ENCODE measurements at regions not wholly inside any gene's neighbourhood (a gene's known extent, or its start where the extent isn't known, plus 50 kb on each side); places are given as distances from the start of the nearest gene placed in this dataset.

DNA sequence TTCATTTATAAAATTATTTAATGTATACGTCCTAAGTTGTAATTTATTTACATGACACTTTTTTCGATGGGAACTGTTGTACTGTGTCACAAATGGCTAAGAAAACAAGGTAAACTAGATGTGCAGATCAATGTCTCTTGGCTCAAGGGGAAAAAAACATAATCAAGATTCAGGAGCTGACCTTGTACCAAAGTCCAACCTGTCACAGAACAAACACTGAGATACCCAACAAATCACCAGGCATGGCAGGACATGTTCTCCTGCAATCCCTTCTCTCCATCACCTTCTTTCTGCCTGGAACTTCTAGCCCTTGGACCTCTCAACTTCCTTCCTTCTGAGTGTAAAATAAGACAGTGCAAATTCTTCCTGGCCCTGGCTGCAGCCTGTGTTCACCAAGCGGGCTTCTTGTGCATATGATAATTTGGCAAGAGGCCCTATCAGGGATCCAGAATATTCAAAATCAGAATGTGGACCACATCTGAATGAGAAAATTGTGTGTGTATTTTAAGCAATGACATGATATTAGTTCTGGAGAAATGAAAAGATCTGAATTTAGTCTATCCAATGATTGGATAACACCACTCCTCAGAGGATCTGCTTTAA is 445.9 kb downstream of the ZNF536 start:
- DNase-seq = no peak
- no peak for ATAC-seq (ENCODE audit: low FRiP score in 2 of 2)
- no peaks in the 10 kb centered on the region for H3K27me3 ChIP-seq
- no peaks in the 10 kb centered on the region for H3K4me1 ChIP-seq
- 80 to 85% methylated on average over 3 of the region's 3 CpGs for WGBS, 2 donors
- no peaks in the 10 kb centered on the region for H3K9me3 ChIP-seq
- TF ChIP-seq POLR2AphosphoS5 (IDR thresholded peaks at IDR 0.05) = no peak
- TF ChIP-seq, protein P1, sequence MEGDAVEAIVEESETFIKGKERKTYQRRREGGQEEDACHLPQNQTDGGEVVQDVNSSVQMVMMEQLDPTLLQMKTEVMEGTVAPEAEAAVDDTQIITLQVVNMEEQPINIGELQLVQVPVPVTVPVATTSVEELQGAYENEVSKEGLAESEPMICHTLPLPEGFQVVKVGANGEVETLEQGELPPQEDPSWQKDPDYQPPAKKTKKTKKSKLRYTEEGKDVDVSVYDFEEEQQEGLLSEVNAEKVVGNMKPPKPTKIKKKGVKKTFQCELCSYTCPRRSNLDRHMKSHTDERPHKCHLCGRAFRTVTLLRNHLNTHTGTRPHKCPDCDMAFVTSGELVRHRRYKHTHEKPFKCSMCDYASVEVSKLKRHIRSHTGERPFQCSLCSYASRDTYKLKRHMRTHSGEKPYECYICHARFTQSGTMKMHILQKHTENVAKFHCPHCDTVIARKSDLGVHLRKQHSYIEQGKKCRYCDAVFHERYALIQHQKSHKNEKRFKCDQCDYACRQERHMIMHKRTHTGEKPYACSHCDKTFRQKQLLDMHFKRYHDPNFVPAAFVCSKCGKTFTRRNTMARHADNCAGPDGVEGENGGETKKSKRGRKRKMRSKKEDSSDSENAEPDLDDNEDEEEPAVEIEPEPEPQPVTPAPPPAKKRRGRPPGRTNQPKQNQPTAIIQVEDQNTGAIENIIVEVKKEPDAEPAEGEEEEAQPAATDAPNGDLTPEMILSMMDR (IDR thresholded peaks at IDR 0.05) = no peak
- no peak for TF ChIP-seq POLR2A (IDR thresholded peaks at IDR 0.05)
- no peak for TF ChIP-seq EP300 (IDR thresholded peaks at IDR 0.05)
- H3K27ac ChIP-seq = no peak overlapping the region
- H3K36me3 ChIP-seq = no peaks in the 10 kb centered on the region
- no peak overlapping the region for H3K4me3 ChIP-seq

DNA sequence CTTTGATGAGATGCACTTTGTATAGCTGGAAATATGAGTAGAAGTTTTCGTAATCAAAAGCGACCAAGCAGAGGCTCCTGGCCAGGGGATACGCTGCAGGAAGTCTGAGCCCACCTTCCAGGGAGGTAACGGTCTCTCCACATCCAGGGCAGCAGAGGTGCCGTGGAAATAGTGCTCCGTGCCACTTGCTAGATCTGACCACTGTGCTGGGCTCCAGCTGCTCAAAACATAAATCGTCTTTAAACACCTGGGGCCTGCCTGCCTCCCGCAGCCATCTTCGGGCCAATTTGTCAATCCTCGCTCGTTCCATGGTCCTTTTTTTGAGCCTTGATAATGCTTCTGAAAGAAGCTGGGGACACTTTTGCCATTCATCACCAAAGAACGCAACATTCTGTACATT is 445.0 kb downstream of the ZNF536 start:
- Histone ChIP-seq H3K9me3 (no peaks in the 10 kb centered on the region), H3K4me3 (no peak overlapping the region), H3K36me3 (no peaks in the 10 kb centered on the region), H3K27me3 (no peaks in the 10 kb centered on the region), H3K27ac (no peak overlapping the region), H3K4me1 (no peaks in the 10 kb centered on the region)
- TF ChIP-seq POLR2A (IDR thresholded peaks at IDR 0.05) (no peak), POLR2AphosphoS5 (IDR thresholded peaks at IDR 0.05) (no peak), EP300 (IDR thresholded peaks at IDR 0.05) (no peak)
- TF ChIP-seq, protein P1 (IDR thresholded peaks at IDR 0.05) = no peak
- no peak for DNase-seq
- WGBS, 2 donors = 84 to 88% methylated on average over 12 of the region's 12 CpGs
- no peak for ATAC-seq (ENCODE audit: low FRiP score in 2 of 2)

DNA sequence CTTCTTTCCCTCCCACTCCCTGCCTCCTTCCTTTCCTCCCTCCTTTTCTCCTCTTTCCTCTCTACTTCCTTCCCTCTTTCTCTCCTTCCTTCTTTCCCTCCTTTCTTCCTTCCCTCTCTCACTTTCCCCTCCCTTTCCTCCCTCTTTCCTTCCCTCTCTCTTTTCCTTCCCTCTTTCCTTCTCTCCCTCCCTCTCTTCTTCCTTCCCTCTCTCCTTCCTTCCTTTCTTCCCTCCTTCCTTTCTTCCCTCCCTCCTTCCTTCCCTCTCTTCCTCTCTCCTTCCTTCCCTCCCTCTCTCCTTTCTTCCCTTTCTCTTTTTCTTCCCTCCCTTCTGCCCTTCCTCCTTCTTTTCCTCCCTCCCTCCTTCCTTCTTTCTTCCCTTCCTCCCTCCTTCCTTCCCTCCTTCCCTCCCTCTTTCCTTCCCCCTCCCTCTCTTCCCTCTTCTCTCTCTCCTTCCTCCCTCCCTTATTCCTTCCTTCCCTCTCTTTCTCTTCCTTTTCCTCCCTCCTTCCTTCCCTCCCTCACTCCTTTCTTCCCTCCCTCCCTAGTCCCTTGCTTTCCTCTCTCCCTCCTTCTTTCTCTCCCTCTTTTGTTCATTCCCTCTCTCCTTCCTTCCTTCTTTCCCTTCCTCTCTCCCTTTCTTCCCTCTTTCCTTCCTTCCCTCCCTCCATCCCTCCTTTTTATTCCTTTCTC is 443.9 kb downstream of the ZNF536 start:
- TF ChIP-seq POLR2AphosphoS5 (IDR thresholded peaks at IDR 0.05) (no peak), EP300 (IDR thresholded peaks at IDR 0.05) (no peak), POLR2A (IDR thresholded peaks at IDR 0.05) (no peak)
- TF ChIP-seq, protein P1 (IDR thresholded peaks at IDR 0.05) = no peak
- Histone ChIP-seq H3K27ac (no peak overlapping the region), H3K4me1 (no peaks in the 10 kb centered on the region), H3K9me3 (no peaks in the 10 kb centered on the region), H3K27me3 (no peaks in the 10 kb centered on the region), H3K4me3 (no peak overlapping the region), H3K36me3 (no peaks in the 10 kb centered on the region)
- ATAC-seq (ENCODE audit: low FRiP score in 2 of 2) = no peak
- no peak for DNase-seq

DNA sequence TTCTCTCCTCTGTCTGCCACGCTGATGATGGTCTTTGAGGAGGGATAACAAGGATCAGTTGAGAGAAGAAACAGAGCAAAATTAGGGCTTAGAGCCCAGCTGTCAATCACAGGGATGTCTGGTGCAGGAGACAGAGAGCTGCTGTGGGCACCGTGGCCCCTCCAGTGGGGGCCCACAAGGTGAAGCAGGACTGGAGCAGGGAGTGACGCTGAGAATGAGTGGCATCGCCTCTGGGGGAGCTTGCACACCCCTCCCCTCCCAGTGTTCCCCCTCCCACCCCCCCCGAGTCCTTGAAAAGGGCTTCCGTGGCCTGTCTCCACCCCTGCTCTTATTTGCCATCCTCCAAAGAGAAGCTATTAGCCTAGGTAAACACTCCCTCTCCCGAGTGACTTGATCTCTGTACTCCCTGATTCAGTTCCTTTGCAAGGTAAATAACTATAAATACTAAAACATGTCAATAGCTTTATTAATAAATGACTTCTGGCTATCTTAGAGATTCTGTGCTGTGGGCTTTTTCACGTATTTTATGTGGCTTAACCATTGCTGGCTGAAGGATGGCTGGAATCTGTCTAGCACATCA is 440.0 kb downstream of the ZNF536 start:
- Histone ChIP-seq H3K4me3 (no peak overlapping the region), H3K4me1 (no peaks in the 10 kb centered on the region), H3K27me3 (no peaks in the 10 kb centered on the region), H3K36me3 (no peaks in the 10 kb centered on the region), H3K9me3 (no peaks in the 10 kb centered on the region), H3K27ac (no peak overlapping the region)
- DNase-seq (no peak), ATAC-seq (ENCODE audit: low FRiP score in 2 of 2) (no peak)
- 51 to 62% methylated on average over 8 of the region's 8 CpGs for WGBS, 2 donors
- no peak for TF ChIP-seq POLR2AphosphoS5 (IDR thresholded peaks at IDR 0.05)
- no peak for TF ChIP-seq POLR2A (IDR thresholded peaks at IDR 0.05)
- TF ChIP-seq, protein P1 (IDR thresholded peaks at IDR 0.05) = no peak
- TF ChIP-seq EP300 (IDR thresholded peaks at IDR 0.05) = no peak
